Stimulated activated naive CD4-positive, alpha-beta T cell treated with Interleukin-2 at 50 U/mL for 16 hours (primary cell): ENCODE measurements at regions not wholly inside any gene's neighbourhood (a gene's known extent, or its start where the extent isn't known, plus 50 kb on each side); places are given as distances from the start of the nearest gene placed in this dataset.
"Not testable (repeated sequence)": the region's sequence is repeated elsewhere in the genome, so short reads cannot be mapped to it uniquely, and the experiment has no call there.

Source experiments
- DNase-seq: peaks from one replicate; lab custom pipeline; 2025; lab: John Stamatoyannopoulos, UW

DNA sequence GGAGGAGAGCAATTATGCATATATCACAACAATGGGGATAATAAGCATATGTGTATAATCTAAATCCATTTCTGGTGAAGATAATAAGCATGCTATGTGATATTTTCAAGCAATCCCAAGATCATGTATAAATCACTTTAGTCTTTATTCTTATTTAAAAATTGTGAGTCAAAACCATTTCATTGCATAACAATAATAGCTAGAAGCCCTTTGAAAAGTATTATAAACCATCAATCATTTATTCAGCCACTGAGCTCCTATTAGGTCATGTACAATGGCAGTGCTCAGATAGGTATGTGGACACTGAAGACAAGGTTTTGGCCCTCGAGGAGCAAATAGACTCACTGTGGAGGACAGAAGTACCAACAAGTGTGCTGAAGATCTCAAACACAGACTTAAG lies 113.1 kb downstream of the CDCA7 start:
- no peak for DNase-seq

DNA sequence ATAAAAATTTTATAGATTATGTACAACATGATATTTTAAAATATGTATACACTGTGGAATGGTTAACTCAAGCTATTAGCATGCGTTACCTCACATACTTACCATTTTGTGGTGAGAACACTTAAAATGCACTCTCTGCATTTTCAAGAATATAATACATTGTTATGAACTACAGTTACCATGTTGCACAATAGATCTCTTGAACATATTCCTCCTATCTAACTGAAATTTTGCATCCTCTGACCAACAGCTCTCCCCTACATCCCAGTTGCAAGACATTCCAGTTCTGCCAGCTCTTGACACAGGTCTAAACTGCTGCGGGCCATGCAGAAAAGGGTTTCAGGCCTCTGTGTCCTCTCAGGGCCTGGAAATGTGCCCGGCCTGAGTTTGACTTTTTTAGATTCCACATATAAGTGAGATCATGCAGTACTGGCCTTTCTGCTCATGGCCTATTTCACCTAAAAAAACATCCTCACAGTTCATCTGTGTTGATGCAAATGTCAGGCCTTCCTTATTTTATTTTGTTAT lies 113.7 kb downstream of the CDCA7 start:
- no peak for DNase-seq

DNA sequence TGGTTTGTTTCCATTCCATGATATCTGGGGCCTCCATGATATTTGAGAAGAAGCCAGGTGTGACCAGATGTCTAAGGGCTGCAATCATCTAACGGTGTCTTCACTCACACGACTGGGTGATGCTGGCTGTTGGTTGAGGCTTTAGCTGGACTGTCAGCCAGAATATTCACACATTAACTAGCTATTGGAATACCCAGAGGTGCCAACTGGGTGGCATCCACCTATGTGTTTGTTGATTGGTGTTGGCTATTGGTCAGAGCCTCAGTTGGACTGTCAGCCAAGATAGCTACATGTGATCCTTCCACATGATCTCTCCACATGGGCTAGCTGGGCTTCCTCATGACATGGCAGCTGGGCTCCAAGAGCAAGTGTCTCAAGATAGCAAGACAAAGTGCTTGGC lies 117.4 kb downstream of the CDCA7 start:
- DNase-seq: no peak

DNA sequence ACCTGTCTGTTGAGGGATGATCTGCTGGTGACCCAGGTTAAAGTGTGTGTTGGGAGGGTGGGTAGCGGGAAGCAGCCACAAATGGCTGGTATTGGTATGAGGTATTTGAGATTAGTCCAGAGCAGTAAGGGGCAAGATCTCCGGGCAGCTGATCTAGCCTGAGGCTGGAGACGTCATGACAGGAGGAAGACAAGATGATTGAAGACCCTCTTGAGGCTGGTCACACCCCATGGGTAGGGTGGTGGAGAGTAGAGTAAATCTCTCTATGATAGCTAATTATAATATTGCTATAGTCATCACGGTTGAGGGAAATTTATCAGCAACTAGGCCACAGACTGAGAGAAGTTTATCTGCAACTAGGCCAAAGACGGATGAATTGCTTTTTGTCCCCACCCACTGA lies 128.5 kb downstream of the CDCA7 start:
- no peak for DNase-seq

DNA sequence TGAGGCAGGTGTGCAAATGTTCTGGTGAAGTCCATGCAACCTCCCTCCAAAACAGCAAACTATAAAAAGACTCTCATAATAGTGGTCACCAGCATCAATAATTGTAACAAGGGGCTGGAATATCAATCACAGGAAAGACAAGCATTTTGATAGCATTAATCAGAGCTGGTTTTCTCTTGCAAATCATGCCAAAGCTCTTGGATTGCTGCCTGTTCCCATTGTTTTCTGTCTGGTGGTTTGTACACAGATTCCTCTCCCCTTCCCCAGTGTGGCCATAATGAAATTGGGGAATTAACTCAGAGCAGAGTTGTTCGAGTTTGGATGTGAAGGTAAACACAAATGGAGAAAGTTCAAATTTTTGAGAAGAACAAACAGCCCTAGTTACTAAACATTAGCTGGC lies 134.2 kb downstream of the CDCA7 start:
- no peak for DNase-seq

DNA sequence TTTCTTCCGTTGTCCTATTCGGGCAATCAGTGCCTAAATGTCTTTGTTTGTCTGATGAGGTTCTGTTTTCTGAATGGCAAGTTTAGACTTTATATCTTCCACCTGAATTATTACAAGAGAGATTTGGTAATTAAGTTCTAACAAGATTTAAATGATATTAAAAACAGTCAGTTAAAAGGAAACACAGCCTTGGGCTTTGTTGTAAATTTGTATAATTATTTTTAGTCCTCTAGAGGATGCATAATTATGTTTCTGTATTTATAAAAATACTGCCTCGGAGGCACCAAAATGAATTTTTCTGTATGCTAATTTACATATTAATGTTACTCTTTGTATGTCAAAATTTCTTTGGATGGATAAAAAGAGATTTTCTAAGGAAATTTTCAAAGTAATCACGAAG lies 136.7 kb downstream of the CDCA7 start:
- DNase-seq: no peak

DNA sequence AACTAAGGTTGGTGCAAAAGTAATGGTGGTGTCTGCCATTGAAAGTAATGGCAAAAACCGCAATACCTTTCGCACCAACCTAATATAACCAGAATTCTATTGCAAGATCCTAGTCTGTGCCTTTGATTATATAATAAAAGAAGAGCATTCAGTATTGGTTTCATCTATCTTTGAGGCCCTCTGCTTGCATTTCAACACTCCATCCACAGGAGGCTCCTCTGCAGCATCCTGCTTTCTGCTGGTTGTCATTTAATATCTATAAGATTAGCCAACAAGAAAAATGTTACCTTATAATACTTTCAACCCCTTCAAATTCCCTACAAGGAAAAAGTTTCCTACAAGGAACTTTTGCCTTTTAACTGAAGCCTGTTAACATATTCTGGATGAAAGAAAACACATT lies 139.2 kb downstream of the CDCA7 start:
- no peak for DNase-seq

DNA sequence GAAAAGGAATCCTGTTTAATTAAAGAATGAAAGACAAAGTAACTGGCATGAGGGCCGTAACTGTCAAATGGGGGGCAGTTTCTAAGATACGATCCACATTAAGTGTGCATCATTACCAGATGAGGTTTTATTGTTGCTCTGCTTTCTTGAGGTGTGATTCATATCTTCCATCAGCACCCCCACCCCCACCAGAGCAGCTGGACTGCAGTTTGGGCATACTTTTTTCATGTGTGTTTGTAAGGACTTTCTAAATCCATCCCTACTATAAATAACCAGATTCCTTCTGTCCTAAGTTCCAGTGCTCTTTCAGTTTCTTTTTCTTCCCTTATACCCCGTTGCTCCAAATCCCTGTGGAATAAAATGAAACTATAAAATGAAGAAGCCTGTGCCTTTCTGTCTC lies 142.1 kb downstream of the CDCA7 start:
- DNase-seq: no peak

DNA sequence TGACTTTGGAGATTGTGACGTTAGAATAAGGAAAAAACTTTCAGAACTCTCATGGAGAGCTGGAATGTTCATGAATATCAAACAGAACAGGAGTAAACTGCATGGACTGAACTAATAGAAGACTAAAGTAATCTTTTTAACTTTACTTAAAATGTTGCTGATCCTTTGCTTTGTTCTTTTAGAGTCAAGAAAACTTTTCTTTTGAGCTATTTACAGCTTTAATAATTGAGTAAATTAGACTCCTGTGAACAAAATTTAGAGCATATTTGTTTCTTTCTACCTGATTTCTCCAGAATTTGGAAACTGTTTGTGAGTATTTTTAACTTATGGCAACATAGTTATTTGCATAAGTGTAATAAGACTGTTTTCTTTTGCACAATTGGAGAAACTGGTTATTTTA lies 146.3 kb downstream of the CDCA7 start:
- no peak for DNase-seq

DNA sequence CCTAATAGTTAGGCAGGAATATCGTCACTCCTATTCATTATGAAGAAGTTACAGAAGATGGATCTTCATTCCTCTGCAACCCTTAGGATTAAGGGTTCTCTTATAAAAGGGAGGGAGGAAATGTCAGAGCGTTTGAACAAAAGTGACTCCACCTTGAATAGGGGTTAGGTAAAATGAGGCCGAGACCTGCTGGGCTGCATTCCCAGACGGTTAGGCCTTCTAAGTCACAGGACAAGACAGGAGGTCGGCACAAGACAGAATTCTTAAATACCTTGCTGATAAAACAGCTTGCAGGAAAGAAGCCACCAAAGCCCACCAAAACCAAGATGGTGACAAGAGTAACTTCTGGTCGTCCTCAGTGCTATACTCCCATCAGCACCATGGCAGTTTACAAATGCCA lies 147.6 kb downstream of the CDCA7 start:
- no peak for DNase-seq

DNA sequence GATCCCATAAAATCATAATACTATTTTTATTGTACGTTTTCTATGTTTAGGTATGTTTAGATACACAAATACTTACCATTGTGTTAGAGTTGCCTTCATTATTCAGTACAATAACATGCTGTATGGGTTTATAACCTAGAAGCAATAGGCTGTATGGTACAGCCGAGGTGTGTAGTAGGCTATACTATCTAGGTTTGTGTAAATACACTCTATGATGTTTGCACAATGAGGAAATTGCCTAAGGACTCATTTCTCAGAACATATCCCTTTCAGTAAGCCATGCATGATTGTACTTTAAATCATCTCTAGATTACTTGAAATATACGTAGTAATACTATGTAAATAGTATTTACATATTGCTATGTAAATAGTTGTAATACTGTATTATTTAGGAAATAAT lies 156.7 kb downstream of the CDCA7 start:
- DNase-seq: no peak

DNA sequence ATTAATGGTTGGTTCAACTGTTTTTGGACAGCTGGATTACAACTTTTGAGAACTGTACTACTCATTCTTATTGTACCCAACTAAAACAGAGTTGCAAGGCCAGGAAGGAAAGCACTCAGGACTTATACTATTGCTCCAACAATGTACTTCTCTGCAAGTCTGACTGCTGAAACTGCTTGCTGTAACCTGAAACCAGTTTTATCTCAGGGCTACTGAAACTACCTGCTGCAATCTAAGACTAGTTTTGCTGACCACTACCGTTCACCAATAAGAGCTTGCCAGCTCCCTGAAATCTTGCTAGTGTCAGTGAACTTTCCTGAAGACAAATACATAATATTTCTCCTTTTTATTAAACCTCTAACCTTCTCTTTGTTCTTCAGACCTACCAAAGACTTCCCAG lies 157.3 kb downstream of the CDCA7 start:
- DNase-seq: no peak

DNA sequence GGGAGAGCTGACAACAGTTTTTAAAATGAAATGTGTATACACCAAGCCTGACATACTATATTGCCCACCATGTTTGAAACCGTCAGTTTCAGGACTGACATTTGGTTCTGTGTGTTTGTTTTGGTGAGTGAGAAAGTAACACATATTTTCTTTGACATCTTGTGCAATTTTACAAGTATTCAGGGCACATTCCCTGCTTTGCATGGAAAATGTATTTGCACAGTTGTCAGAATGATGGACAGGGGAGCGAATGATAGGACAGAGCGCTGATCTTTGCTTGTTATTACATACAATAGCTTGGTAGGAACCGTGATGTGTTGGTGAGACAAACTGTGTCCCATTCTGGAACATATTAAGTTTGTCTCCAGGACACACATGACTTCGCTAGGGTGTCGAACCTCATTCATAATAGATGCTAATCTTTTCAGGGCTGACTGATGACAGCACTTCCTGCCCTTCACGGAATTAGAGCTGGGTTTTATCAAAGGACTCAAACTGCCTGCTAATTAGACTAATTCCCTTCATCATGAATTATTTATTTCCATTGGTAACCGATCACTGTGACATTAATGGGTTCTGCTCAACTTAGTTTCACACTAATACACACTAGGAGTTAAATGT lies 158.5 kb downstream of the CDCA7 start:
- no peak for DNase-seq

DNA sequence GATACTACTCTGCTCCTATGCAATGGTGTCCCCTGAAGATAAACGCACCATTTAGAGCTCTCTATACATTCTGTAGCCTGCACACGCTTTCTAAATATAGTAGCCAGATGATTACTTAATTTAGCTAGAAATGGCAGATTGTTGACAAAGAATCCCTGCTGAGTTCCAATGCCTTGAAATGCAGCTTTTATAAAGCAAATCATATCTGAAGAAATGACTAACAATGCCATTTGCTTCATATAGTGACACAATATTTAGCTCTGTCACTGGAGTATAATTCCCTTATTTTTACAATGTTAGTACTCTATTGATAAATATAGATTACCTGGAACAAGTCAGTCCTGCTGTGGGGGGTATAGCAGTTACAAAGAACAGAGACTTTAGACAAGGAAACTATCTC lies 166.2 kb downstream of the CDCA7 start:
- DNase-seq: no peak

DNA sequence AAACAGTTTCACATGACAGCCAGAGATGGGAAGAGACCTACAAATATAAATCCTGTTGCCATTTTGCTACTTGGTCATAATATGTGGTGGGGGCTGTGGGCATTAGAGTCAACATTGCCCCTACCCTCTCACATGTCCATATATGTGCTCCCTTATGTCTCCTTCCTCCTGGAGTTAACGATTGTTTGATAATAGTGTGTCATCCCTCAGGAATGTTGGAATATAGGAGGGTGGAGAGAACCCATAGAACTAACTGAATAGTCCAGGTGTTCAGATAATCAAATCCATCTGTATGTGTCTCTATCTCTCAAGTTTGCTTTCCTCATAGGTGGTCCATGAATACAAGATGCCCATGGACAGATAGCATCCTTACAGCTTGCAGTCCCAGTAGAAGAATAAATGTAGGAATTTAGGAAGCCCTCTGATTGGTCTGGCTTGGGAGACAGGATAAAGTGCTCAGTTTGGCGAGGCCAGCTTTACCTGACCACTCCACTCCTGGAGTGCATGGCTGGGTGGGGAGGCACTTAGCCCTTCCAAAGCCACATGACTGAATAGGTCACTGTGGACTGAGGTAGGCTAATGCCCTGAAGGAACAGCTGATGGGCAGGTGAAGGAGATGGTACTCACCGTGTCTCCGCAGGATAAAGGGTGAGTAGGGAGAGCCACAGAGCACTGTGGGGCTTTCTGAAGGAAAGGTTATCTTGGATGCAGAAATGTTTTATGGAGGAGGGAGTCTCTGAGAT lies 166.9 kb downstream of the CDCA7 start:
- no peak for DNase-seq

DNA sequence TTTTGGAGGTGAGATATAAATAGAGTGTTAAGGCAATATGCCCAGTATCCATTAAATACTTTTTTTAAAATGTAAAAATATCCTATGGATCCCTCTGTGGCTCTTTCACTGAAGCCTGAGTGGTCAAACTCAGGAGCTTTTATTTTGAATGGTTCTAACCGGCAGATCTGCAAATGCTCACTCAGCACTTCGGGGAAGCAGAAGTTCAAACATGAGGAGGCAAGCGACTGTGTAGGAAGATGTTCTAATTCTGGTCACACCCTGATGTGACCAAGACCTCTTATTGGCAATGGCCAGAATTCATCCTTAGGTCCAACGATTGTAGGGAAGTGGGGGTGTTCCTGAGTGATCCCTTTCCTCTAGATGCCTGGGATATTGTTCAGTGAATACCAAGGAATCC lies 168.8 kb downstream of the CDCA7 start:
- no peak for DNase-seq

DNA sequence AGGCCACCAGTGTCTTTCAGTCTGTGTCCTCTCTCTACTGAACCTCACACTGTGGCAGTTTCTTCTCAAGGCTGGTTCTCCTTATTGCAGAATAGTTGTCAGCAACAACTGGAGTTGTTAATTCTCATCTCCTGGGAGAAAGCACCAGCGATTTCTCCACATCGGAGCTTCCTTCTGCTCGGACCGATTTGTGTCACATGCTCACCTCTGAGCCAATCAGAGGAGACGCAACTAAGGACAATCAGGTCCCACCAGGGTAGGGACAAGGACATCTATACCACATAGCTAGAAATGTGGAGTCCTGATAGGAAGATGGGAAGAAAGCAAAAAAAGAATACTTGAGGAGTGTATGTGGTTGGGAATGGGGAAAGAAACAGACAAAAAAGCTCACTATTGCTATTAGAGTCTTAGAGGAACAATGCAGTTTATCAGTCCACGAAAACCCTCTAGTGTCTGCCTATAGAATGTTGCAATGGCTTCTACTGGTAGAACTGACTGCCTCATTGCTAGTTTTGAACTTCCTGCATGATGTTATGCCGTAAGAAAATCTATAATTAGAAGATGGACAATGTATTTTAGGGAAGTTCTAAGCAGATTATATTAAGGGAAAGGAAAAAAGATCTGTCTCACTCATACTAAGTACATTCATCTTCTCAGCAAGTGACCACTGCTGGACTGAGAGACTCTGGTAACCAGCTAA lies 169.7 kb downstream of the CDCA7 start:
- no peak for DNase-seq

DNA sequence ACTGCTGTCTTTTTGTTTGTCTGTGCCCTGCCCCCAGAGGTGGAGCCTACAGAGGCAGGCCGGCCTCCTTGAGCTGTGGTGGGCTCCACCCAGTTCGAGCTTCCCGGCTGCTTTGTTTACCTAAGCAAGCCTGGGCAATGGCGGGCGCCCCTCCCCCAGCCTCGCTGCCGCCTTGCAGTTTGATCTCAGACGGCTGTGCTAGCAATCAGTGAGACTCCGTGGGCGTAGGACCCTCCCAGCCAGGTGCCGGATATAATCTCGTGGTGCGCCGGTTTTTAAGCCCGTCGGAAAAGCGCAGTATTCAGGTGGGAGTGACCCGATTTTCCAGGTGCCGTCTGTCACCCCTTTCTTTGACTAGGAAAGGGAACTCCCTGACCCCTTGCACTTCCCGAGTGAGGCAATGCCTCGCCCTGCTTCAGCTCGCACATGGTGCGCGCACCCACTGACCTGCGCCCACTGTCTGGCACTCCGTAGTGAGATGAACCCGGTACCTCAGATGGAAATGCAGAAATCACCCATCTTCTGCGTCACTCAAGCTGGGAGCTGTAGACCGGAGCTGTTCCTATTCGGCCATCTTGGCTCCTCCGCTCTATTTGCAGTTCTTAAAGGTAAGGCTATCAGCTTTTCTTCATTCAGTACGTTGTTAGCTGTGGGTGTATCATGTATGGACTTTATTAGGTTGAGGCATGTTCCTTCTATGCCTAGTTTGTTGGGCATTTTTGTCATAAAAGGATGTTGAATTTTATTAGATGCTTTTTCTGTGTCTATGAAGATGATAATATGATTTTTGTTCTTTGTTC lies 178.3 kb downstream of the CDCA7 start:
- DNase-seq: not testable (repeated sequence)

DNA sequence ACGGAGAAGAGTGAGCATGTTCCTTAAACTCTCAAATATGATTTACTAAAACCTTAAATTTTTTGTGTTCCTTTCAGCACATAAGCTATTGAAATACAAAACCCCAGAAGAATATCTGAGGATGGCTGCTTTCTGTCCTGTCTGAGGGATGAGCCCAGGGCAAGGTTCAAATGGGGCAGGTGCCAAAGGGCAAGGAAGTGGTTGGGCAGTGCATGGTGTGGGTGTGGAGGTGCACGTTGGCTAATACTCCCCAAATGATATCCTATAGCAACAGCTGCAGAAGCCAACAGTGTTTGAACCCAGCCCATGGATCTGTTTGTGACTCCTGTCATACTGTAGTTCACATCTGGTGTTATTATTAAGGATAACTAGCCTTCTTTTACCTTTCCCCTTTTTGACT lies 183.0 kb downstream of the CDCA7 start:
- DNase-seq: no peak

DNA sequence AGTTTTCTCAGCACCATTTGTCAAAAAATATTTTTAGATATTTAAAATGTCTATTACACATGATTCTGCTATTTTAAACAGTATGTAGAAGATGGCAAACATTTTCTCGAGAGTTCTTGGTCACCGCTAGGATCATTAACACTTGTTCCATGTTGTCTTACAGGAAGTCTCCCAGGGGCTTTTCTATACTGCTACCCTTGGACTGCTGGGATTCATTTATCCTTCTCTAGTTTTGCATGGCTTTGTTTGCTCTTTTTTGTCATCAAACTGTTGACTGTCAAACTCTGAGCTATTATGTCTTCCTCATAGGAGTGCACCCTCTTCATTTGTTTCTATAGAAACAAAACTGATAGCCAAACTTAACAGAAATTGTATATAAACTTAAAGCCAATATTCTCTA lies 184.9 kb downstream of the CDCA7 start:
- no peak for DNase-seq

DNA sequence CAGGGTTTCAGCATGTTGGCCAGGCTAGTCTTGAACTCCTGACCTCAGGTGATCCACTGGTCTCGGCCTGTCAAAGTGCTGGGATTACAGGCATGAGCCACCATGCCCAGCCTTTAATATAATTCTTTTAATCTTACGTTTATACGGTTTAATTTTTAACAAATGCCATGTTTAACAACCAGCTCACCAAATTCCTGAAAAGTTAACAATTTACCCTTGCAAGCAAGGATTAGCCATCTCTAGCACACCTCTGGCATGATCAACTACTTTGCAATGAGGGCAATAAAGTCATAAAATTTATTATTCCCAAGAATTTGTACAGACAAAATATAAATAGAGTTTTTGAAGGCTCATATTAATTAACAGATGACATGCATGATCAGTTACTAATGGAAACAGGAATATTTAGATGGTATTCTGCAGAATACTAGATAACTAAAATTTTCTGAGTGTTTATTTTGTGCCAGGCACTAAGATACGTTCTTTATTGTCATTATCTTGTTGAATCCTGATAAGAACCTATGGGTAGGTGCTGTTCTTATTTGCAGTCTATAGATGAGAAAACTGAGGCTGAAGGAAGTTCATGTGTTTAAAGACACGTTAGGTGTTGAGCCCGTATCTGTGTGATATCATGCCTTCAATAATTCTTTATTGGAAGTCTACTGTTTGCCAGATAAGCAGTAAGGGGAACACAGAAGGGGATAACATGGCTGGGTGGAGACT lies 190.1 kb downstream of the CDCA7 start:
- DNase-seq: no peak

DNA sequence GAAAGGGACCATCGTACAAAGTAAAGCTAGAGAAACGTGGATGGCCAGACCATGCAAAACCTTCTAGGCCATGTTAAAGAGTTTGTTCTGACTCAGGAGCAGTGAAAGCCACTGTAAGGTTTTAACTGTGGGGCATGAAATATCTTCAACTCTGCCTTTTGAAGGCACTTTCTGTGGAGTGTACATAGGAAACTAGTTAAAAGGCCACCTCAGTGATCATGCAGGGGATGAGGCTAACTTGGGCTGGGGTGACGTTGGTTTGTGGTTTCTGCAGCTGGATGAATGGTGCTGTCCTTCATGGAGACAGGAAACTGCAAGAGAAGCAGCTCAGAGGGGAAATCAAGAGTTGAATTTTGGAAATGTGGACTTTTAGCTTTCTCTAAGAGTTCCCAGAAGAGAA lies 190.7 kb downstream of the CDCA7 start:
- DNase-seq: no peak
